BJ (cell line): ENCODE measurements at regions not wholly inside any gene's neighbourhood (a gene's known extent, or its start where the extent isn't known, plus 50 kb on each side); places are given as distances from the start of the nearest gene placed in this dataset.

Source experiments
- CTCF ChIA-PET: fragments of 350-600 bp; formaldehyde crosslinking; extraction: SDS; loops from one replicate; lab custom pipeline; 2021; ENCODE audit warnings: antibody characterized with exemption, inconsistent platforms; lab: Yijun Ruan, JAX
- POLR2A ChIA-PET: fragments of 300-600 bp; sonication (Branson Sonifier 250); formaldehyde crosslinking; extraction: SDS; loops from one replicate; lab custom pipeline; 2021; ENCODE audit warnings: antibody characterized with exemption; lab: Charles Lee
- DNase-seq: peaks from one replicate; pipeline ENCODE4 v3.0.0-alpha.2; 2011; ENCODE audit warnings: low read depth
- H3K27me3 ChIP-seq: 2 replicates; pipeline ENCODE4 v1.6.0; 2011; ENCODE audit warnings: low read length; ENCODE audit not compliant: control insufficient read depth, insufficient read depth
- H3K36me3 ChIP-seq: 2 replicates; pipeline ENCODE4 v1.5.1; 2011; ENCODE audit warnings: low read length; ENCODE audit not compliant: control insufficient read depth, insufficient read depth
- H3K4me3 ChIP-seq: 2 replicates; pipeline ENCODE4 v1.5.1; 2011; ENCODE audit warnings: low read depth, mild to moderate bottlenecking, control low read depth, low read length
- CTCF ChIP-seq: IDR thresholded peaks from 2 replicates; pipeline ENCODE4 v1.5.1; 2011; ENCODE audit warnings: low read depth, mild to moderate bottlenecking, control low read depth, inconsistent platforms, low read length, moderate library complexity; ENCODE audit not compliant: insufficient read depth

GRCh38 chr13:37413161-37413560 is 185.4 kb downstream of the POSTN start:
- CTCF ChIA-PET = no interaction called here

GRCh38 chr13:37412241-37412921 is 186.2 kb downstream of the POSTN start:
- ChIA-PET POLR2A (no interaction called here), CTCF (no interaction called here)
- Histone ChIP-seq H3K4me3 (no peak overlapping the region), H3K36me3 (no peaks in the 10 kb centered on the region), H3K27me3 (no peaks in the 10 kb centered on the region)
- no peak for DNase-seq
- TF ChIP-seq CTCF = no peak

More at GRCh38 chr13:37413161-37413560, 185.4 kb downstream of the POSTN start:
- no peak for DNase-seq
- POLR2A ChIA-PET = no interaction called here
- Histone ChIP-seq H3K27me3 (no peaks in the 10 kb centered on the region), H3K36me3 (no peaks in the 10 kb centered on the region), H3K4me3 (no peak overlapping the region)
- TF ChIP-seq CTCF = no peak

DNA sequence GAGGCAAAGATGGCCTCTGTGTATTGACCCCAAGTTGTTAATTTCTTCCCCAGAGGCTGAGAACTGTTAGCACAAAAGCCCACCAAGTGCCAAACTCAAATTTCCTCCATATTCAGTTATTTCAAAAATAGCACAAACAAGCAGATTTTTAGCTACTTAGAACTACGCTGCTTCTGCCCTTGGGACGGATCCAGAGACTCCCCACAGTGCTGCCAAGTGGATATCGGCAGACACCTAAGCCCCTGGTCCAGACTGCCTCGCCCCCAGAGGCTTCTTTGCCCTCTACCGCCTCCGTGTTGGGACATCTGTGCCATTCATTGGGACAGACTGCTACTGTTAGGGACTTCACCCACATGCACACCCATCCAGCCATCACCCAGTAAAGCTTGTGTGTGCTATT is 188.3 kb downstream of the POSTN start:
- CTCF ChIA-PET = no interaction called here
- H3K36me3 ChIP-seq = no peaks in the 10 kb centered on the region
- no peak overlapping the region for H3K4me3 ChIP-seq
- TF ChIP-seq CTCF = no peak
- no peaks in the 10 kb centered on the region for H3K27me3 ChIP-seq
- DNase-seq = no peak
- POLR2A ChIA-PET = no interaction called here

DNA sequence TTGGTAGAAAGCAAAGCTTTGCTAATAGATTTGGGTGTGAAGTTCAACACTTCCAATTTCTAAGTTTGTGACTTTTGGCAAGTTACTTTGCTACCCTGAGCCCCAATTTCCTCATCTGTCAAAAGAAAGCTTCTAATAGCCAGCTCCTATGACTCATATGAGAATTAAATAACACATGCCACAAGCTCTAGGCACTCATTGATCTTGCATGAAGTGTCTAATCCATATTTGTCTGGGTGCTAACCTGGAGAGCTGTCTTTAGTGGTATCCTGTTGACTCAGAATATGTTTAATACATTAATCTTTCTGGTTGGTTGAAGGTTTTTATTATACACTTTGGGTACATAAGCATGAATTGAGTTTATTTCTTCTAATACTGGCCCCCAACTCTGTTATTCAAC is 188.8 kb downstream of the POSTN start:
- ChIA-PET POLR2A (no interaction called here), CTCF (no interaction called here)
- H3K36me3 ChIP-seq = no peaks in the 10 kb centered on the region
- H3K27me3 ChIP-seq = no peaks in the 10 kb centered on the region
- DNase-seq = no peak
- H3K4me3 ChIP-seq = no peak overlapping the region
- TF ChIP-seq CTCF = no peak

DNA sequence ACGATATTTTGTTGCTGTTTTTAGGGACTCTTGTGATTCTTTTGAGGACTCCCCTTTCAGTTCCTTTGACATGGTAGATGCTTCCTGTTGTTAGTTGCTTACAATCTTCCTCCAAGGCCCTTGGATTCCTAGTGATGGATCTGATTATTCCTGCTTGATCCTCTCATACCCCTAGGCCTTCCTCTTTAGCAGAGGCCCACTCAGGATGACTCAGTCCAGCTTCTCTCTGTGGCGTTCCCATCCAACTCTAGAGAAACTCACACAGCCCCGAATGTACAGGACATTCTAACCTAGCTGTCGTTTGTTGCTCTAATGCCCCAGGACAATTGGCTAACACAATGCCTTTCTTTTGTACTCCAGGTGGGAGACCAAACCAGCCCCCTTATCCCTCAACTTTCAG is 191.4 kb downstream of the POSTN start:
- H3K27me3 ChIP-seq = no peaks in the 10 kb centered on the region
- no peak for TF ChIP-seq CTCF
- H3K36me3 ChIP-seq = no peaks in the 10 kb centered on the region
- no peak for DNase-seq
- no peak overlapping the region for H3K4me3 ChIP-seq
- ChIA-PET POLR2A (no interaction called here), CTCF (no interaction called here)
